ENCODE measurements at regions not wholly inside any gene's neighbourhood (a gene's known extent, or its start where the extent isn't known, plus 50 kb on each side); places are given as distances from the start of the nearest gene placed in this dataset.

DNA sequence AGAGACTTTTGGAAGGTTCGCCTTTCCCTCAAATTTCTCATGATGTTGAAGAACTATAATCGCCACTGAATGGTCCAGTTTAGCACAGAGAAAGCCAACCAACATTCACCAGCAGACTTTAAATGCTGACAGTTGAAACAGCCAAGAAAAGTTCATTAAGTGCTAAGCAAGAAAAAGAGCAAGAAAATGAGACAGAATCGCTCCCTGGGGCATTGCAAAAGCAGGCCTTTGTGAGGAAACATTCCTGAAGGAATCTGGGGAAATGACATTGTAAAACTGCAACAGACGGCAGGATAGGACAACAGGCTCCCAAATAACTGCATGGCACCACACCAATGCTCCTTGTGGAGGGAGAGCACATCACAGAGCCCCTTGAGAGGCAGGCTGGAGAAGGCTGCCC is 269.3 kb upstream of the ID2 start:
- TF ChIP-seq SIN3A (IDR thresholded peaks at IDR 0.05; ENCODE audit: low read depth), result no peak
- no peak for TF ChIP-seq POLR2AphosphoS5 (IDR thresholded peaks at IDR 0.05; ENCODE audit: low read depth, low read length)
- TF ChIP-seq CEBPB (IDR thresholded peaks at IDR 0.05; ENCODE audit: low read depth), result no peak
- no peak for TF ChIP-seq SP1 (IDR thresholded peaks at IDR 0.05; ENCODE audit: low read depth)
- no peak for TF ChIP-seq ZFX (IDR thresholded peaks at IDR 0.05)
- no peak for TF ChIP-seq JUND (IDR thresholded peaks at IDR 0.05)
- TF ChIP-seq ELF1 (IDR thresholded peaks at IDR 0.05; ENCODE audit: borderline replicate concordance, low read depth), result no peak
- no peak for TF ChIP-seq FOSL1 (IDR thresholded peaks at IDR 0.05; ENCODE audit: low read depth)
- TF ChIP-seq RAD21 (IDR thresholded peaks at IDR 0.05; ENCODE audit: low read depth), result no peak
- TF ChIP-seq CTCF (IDR thresholded peaks at IDR 0.05 in 2 of 3, conservative IDR thresholded peaks at IDR 0.05 in 1 of 3; ENCODE audit: borderline replicate concordance in 1 of 3, insufficient read depth in 1 of 3, low read depth in 2 of 3, low read length in 2 of 3), result no peak
- TF ChIP-seq YY1 (IDR thresholded peaks at IDR 0.05; ENCODE audit: extremely low read depth, insufficient replicate concordance, low read depth, low read length), result no peak
- TF ChIP-seq ZNF274 (IDR thresholded peaks at IDR 0.05; ENCODE audit: low read depth, low read length), result no peak
- no peak for TF ChIP-seq ZBTB33 (IDR thresholded peaks at IDR 0.05; ENCODE audit: extremely low read depth, insufficient replicate concordance, low read length)
- TF ChIP-seq SRF (IDR thresholded peaks at IDR 0.05; ENCODE audit: low read depth), result no peak
- intact Hi-C loops (cut with micrococcal nuclease), result no loop called here
- H3K9ac ChIP-seq (ENCODE audit: low read length), result no peak overlapping the region
- DNase-seq (ENCODE audit: low read depth, low spot score) (no peak), ATAC-seq (no peak)
- no peaks in the 10 kb centered on the region for H3K9me3 ChIP-seq (ENCODE audit: control insufficient read depth in 1 of 2, insufficient read depth in 1 of 2, low read depth in 1 of 2, low read length in 2 of 2)
- 0 out of 2 replicates have a peak, but pooled peaks cover 5% of the 10 kb centered on the region for H3K27me3 ChIP-seq (ENCODE audit: insufficient read depth, low read length)
- no peaks in the 10 kb centered on the region for H3K36me3 ChIP-seq (ENCODE audit: control insufficient read depth in 1 of 2, insufficient read depth in 2 of 2, low read length in 2 of 2)
- no peaks in the 10 kb centered on the region for H4K20me1 ChIP-seq (ENCODE audit: insufficient read depth)
- no peaks in the 10 kb centered on the region for H3K9me2 ChIP-seq (ENCODE audit: insufficient read depth)
- CTCF ChIA-PET, result no interaction called here
- no peak overlapping the region for H3K27ac ChIP-seq (ENCODE audit: low read depth, low read length)
- H3K79me2 ChIP-seq (ENCODE audit: insufficient read depth, low read length), result no peaks in the 10 kb centered on the region
- RAD21 ChIA-PET (ENCODE audit: low non-redundant PET in 1 of 2, low total read pairs in 2 of 2, uncharacterized antibody in 2 of 2, unreplicated experiment in 2 of 2), result no interaction called here
- no peak overlapping the region for H2AFZ ChIP-seq (ENCODE audit: low read depth, low read length, poor library complexity, severe bottlenecking)
- peaks cover 0 to 7% of the 10 kb centered on the region in 2 experiments; a peak in 1 of 4 replicates for H3K4me1 ChIP-seq (ENCODE audit: control insufficient read depth in 1 of 2, insufficient read depth in 2 of 2, low read length in 2 of 2)
- BruUV-seq (replicated peaks), result no TSS peak
- no peak overlapping the region for H3K4me3 ChIP-seq (replicated peaks in 1 of 2; ENCODE audit: low read depth in 1 of 2, low read length in 2 of 2)
- POLR2A ChIA-PET, result no interaction called here
- H3K4me2 ChIP-seq (ENCODE audit: low read length), result no peak overlapping the region
